ENCODE measurements at regions not wholly inside any gene's neighbourhood (a gene's known extent, or its start where the extent isn't known, plus 50 kb on each side); places are given as distances from the start of the nearest gene placed in this dataset.
"Not testable (repeated sequence)": the region's sequence is repeated elsewhere in the genome, so short reads cannot be mapped to it uniquely, and the experiment has no call there.

- DNase-seq: no peak
Observed at GRCh38 chr2:189312643-189313042, 128.6 kb upstream of the WDR75 start.

GRCh38 chr2:189318761-189319160 lies 122.5 kb upstream of the WDR75 start:
- DNase-seq: no peak

DNA sequence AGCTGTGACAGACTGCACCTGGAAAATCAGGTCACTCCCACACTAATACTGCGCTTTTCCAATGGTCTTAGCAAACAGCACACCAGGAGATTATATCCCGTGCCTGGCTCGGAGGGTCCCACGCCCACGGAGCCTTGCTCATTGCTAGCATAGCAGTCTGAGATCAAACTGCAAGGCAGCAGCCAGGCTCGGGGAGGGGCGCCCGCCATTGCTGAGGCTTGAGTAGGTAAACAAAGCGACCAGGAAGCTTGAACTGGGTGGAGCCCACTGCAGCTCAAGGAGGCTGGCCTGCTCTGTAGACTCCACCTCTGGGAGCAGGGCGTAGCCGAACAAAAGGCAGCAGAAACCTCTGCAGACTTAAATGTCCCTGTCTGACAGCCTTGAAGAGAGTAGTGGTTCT lies 121.8 kb upstream of the WDR75 start:
- DNase-seq: not testable (repeated sequence)

GRCh38 chr2:189327879-189328847 lies 113.1 kb upstream of the WDR75 start:
- DNase-seq: peak; percentile 79

GRCh38 chr2:189328848-189329245 lies 112.4 kb upstream of the WDR75 start:
- peak; percentile 77 for DNase-seq

DNA sequence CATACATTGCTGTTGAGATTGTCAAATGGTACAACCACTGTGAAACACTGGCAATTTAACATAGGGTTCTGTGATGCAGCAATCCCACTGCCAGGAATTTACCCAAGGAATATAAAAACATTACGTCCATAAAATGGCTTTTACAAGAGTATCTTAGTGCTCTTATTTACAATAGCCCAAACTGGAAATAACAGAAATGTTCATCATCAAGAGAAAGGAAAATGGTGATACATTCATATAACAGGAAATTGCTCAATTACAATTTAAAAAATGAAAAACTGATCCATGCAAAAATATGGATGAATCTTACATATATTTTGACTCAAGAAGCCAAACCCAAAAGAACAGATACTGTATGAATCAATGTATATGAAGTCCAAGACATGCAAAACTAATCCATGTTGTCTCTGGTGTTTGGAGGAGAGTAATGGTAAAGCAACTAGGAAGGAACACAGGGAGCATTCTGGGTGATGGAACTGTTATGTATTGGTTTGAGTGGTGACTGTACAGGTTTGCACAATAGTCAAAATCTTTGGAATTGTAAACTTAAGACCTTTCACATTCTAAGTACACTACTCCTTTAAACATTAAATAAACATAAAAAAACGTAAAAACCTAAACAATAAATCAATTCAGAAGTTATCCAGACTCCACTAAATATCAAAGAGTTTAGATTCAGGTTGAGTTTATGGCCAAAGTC lies 104.8 kb upstream of the WDR75 start:
- DNase-seq: no peak

GRCh38 chr2:189337656-189338055 lies 103.6 kb upstream of the WDR75 start:
- peak; percentile 69 for DNase-seq

DNA sequence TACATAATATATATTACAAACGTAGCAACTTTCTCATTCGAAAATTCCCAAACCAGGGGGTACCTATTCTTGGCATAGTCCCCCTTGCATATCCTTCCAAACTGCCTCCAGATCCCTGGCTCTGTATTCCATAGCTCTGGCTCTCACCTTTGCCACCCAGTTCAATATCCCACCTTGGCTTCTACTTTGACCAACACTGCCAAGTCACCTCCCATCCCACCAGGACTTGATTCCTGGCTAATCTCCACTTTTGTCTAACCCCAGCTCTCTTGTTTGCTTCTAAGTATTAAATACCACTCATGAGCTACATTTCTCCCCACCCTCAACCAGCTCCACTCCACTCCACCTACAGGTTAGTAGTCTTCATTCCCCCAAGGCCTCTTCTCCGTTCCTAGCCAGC lies 103.2 kb upstream of the WDR75 start:
- no peak for DNase-seq

DNA sequence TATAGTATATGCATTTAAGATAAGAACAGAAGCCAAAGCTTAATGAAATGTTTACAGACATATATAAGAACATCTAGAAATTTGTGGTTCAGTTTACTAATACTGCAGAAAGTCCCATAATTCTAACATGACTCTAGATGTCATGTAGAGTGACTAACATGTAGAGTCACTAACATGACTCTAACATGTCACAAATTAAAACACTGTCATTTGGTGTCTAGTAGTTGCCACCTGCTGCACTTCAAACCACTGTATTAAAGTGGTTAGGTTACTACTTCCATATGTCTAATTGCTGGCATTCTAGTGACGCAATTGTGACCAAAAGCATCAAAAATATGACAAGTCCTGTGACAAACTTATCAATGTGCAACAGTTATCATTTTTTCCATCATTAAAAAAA lies 100.2 kb upstream of the WDR75 start:
- no peak for DNase-seq

- no peak for DNase-seq
Observed at GRCh38 chr2:189344043-189344442, 97.2 kb upstream of the WDR75 start.

GRCh38 chr2:189347540-189347939 lies 93.7 kb upstream of the WDR75 start:
- DNase-seq: peak; percentile 96

GRCh38 chr2:189348369-189348768 lies 92.9 kb upstream of the WDR75 start:
- DNase-seq: peak; percentile 30

GRCh38 chr2:189350540-189351209 lies 90.6 kb upstream of the WDR75 start:
- DNase-seq: peak; percentile 94

- DNase-seq: not testable (repeated sequence)
Observed at GRCh38 chr2:189351933-189352332, 89.3 kb upstream of the WDR75 start.

DNA sequence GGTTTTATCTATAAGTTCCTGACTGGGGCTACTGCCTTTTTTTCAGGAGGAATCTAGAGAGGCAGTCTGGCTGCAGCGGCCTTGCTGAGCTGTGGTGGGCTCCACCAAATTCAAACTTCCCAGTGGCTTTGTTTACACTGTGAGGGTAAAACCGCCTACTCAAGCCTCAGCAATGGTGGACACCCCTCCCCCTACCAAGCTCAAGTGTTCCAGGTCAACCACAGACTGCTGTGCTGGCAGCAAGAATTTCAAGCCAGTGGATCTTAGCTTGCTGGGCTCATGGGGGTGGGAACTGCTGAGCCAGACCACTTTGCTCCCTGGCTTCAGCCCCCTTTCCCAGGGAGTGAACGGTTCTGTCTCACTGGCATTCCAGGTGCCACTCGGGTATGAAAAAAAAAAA lies 83.9 kb upstream of the WDR75 start:
- DNase-seq: peak; percentile 35

DNA sequence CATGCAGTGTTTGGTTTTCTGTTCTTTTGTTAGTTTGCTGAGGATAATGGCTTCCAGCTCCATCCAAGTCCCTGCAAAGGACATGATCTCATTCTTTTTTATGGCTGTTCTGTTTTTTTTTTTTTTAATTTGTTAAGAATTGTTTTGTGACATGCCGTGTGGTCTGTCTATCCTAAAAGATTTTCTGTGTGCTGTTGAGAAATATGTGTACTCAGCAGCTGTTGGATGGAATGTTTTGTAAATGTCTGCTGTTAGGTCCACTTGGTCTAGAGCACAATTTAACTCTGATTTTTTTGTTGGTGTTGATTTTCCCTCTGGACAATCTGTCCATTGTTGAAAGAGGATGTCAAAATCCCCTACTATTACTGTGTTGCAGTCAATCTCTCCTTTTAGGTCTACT lies 80.4 kb upstream of the WDR75 start:
- DNase-seq: no peak

GRCh38 chr2:189362283-189362682 lies 79.0 kb upstream of the WDR75 start:
- peak; percentile 31 for DNase-seq

- peak; percentile 58 for DNase-seq
Observed at GRCh38 chr2:189363559-189363958, 77.7 kb upstream of the WDR75 start.

GRCh38 chr2:189364607-189365006 lies 76.7 kb upstream of the WDR75 start:
- DNase-seq: no peak

DNA sequence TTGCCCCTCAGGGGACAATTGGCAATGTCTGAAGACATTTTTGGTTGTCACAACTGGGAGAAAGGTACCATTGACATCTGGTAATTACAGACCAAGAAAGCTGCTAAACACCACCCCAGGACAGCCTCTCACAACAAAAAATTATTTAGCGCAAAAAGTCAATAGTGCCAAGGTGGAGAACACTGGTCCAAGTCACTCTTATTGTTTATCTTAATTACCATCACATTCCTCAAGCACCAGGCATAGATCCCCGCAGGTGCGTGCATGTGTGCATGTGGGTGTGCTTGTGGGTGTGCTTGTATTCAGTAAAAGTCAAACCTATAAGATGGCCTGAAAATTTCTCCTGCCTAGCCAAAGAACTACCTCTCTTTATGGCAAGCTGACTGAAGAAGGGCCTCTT lies 74.9 kb upstream of the WDR75 start:
- no peak for DNase-seq

DNA sequence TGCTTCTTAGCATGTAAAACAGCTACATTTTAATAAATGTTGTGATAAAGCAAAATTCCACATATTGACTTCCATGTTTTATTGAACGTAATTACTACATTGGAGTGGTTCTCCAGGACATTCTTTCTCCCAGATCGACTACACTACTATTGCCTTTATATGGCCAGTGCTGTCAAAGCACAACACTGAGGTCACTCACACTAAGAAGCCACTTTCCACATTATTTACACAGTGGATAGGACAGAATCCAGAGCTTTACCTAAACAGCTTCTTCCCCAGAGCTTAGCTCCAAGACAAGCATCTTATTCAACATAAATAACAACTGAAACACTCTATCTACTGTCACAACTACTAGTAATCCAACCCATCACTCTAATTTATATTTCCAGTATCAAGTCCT lies 73.9 kb upstream of the WDR75 start:
- no peak for DNase-seq

- DNase-seq: peak; percentile 51
Observed at GRCh38 chr2:189369566-189369965, 71.7 kb upstream of the WDR75 start.

- peak; percentile 84 for DNase-seq
Observed at GRCh38 chr2:189370719-189371118, 70.6 kb upstream of the WDR75 start.
